ENCODE measurements at regions not wholly inside any gene's neighbourhood (a gene's known extent, or its start where the extent isn't known, plus 50 kb on each side); places are given as distances from the start of the nearest gene placed in this dataset.

DNA sequence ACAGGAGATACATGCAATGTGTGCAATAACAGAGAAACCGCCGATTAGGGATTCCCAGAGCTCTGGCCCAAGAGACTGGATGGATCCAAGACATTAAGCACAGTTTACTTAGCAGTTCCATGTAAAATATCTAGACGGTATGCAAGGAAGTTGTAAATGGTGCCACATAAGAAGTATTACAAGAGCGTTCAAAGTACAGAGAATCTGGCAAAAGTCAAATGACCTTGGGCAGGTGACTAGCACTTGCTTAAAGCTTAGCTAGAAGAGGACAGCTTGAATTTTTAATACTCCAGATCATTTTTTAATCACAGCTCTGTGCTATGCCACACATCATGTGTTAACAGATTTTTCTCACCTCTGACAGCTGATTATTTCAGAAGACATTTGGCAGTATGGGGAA is 72.3 kb upstream of the TNPO1 start:
- no peaks in the 10 kb centered on the region for H3K4me1 ChIP-seq
- 86 to 87% methylated on average over 4 of the region's 4 CpGs for WGBS, 2 donors
- no peak for TF ChIP-seq POLR2A (IDR thresholded peaks at IDR 0.05)
- TF ChIP-seq, protein P1, sequence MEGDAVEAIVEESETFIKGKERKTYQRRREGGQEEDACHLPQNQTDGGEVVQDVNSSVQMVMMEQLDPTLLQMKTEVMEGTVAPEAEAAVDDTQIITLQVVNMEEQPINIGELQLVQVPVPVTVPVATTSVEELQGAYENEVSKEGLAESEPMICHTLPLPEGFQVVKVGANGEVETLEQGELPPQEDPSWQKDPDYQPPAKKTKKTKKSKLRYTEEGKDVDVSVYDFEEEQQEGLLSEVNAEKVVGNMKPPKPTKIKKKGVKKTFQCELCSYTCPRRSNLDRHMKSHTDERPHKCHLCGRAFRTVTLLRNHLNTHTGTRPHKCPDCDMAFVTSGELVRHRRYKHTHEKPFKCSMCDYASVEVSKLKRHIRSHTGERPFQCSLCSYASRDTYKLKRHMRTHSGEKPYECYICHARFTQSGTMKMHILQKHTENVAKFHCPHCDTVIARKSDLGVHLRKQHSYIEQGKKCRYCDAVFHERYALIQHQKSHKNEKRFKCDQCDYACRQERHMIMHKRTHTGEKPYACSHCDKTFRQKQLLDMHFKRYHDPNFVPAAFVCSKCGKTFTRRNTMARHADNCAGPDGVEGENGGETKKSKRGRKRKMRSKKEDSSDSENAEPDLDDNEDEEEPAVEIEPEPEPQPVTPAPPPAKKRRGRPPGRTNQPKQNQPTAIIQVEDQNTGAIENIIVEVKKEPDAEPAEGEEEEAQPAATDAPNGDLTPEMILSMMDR (IDR thresholded peaks at IDR 0.05), result no peak
- no peaks in the 10 kb centered on the region for H3K36me3 ChIP-seq
- H3K27ac ChIP-seq, result no peak overlapping the region
- no peak overlapping the region for H3K4me3 ChIP-seq (replicated peaks in 1 of 3)
- no peaks in the 10 kb centered on the region for H3K9me3 ChIP-seq
- H3K27me3 ChIP-seq, result no peaks in the 10 kb centered on the region
- DNase-seq, result no peak
- intact Hi-C loops (cut with DNase I), result no loop called here

DNA sequence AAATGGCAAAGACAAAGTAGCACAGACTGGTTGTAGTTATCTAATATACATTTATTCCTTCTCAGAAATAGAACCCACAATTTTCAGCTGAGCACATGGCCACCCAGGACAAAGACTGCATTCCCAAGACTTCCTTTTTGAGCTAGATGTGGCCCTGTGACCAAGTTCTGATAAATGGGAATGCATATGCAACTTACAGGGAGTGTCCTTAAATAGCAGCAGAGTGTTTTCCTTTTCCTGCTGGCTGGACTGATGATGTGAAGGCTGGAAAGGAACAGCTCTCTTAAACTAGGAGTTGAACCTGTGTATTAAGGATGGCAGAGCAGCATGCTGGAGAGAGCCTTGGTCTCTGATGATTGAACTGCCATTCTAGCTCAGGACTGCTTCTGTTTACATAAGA is 74.7 kb upstream of the TNPO1 start:
- TF ChIP-seq, protein P1 (IDR thresholded peaks at IDR 0.05), result no peak
- no peak for TF ChIP-seq POLR2A (IDR thresholded peaks at IDR 0.05)
- Histone ChIP-seq H3K27me3 (no peaks in the 10 kb centered on the region), H3K27ac (no peak overlapping the region), H3K4me1 (no peaks in the 10 kb centered on the region), H3K4me3 (replicated peaks in 1 of 3) (no peak overlapping the region), H3K36me3 (no peaks in the 10 kb centered on the region), H3K9me3 (no peaks in the 10 kb centered on the region)
- no peak for DNase-seq
- intact Hi-C loops (cut with DNase I), result no loop called here

DNA sequence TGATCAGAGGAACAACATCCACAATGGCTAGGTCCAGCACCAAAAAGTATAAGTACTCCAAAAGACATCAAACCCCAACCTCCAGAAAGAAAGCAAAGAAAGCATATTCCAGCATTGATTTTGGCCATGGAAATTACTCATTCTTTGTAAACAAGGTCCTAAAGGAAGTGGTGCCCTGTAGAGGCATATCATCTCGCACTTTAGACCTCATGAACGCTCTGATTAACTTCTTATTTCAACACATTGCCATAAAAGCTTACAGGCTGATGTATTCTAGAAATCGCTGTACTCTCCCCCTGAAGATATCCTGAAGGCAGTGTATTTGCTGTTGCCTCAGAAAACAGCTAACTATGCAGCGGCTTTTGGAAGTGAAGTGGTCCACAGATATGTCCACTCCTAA is 82.7 kb upstream of the TNPO1 start:
- 88 to 91% methylated on average over 4 of the region's 4 CpGs for WGBS, 2 donors
- no peak for TF ChIP-seq POLR2A (IDR thresholded peaks at IDR 0.05)
- TF ChIP-seq, protein P1 (IDR thresholded peaks at IDR 0.05), result no peak
- Histone ChIP-seq H3K4me3 (replicated peaks in 1 of 3) (no peak overlapping the region), H3K27me3 (no peaks in the 10 kb centered on the region), H3K4me1 (no peaks in the 10 kb centered on the region), H3K27ac (no peak overlapping the region), H3K36me3 (no peaks in the 10 kb centered on the region), H3K9me3 (no peaks in the 10 kb centered on the region)
- DNase-seq, result no peak
- intact Hi-C loops (cut with DNase I), result no loop called here

DNA sequence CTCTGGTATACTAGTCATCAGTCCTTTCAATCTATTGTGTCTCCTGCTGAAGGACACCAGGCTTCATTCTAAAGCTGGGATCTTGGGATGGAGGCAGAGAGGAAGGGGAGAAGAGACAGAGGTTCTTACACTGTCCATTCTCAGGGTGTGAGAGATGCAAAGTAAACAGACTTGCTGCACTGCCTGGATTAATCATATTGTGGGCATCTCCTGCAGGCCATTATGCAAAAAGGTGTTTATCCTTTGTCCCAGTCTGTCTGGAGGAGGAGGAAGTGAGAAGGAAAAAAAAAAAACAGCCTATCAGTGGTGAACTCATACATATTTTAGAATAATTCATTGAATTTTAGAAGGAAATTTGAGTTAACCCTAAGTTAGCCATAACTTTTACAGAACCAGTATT is 92.9 kb upstream of the TNPO1 start:
- Histone ChIP-seq H3K4me3 (replicated peaks in 1 of 3) (no peak overlapping the region), H3K27ac (no peak overlapping the region), H3K27me3 (no peaks in the 10 kb centered on the region), H3K36me3 (no peaks in the 10 kb centered on the region), H3K4me1 (no peaks in the 10 kb centered on the region), H3K9me3 (no peaks in the 10 kb centered on the region)
- TF ChIP-seq POLR2A (IDR thresholded peaks at IDR 0.05), result no peak
- TF ChIP-seq, protein P1 (IDR thresholded peaks at IDR 0.05), result no peak
- no peak for DNase-seq
- intact Hi-C loops (cut with DNase I), result no loop called here

DNA sequence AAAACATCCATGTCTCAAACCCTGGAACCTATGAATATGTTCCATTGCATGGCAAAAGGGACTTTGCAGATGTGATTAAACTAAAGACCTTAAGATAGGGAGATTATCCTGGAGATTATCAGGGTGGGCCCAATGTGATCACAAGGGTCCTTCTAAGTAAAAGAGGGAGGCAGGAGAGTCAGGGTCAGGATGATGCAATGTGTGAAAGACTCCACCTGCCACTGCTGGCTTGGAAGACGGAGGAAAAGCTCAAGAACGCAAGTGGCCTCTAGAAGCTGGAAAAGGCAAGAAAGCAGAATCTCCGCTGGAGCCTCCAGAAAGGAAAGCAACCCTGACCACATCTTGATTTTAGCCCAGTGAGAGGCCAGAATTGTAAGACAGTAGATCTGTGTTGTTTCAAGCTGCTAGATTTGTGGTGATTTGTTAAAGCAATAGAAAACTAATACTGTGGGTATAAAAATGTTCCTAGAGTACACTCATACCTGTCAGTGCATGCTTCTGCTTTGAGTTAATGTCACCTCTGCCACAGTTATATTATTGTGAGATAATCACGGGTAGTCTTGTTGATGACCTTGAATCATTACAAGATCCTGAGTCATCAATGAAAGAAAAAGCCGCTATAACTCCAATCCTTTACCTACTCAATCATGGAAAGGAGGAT is 93.5 kb upstream of the TNPO1 start:
- Histone ChIP-seq H3K27me3 (no peaks in the 10 kb centered on the region), H3K4me1 (no peaks in the 10 kb centered on the region), H3K9me3 (no peaks in the 10 kb centered on the region), H3K36me3 (no peaks in the 10 kb centered on the region), H3K27ac (no peak overlapping the region), H3K4me3 (replicated peaks in 1 of 3) (no peak overlapping the region)
- intact Hi-C loops (cut with DNase I), result no loop called here
- no peak for TF ChIP-seq POLR2A (IDR thresholded peaks at IDR 0.05)
- TF ChIP-seq, protein P1 (IDR thresholded peaks at IDR 0.05), result no peak
- DNase-seq, result no peak
- 94 to 99% methylated on average over 5 of the region's 5 CpGs for WGBS, 2 donors

Measured in thyroid gland (tissue), 4 donors.